WI38 (cell line): ENCODE measurements at regions not wholly inside any gene's neighbourhood (a gene's known extent, or its start where the extent isn't known, plus 50 kb on each side); places are given as distances from the start of the nearest gene placed in this dataset.

Experiments used
- H3K4me3 ChIP-seq: 2 replicates; pipeline ENCODE4 v1.5.1; 2011; ENCODE audit warnings: low read depth, mild to moderate bottlenecking, control low read depth, low read length
- CTCF ChIP-seq: IDR thresholded peaks from 2 replicates; pipeline ENCODE4 v1.5.1; 2012; ENCODE audit warnings: low read depth, mild to moderate bottlenecking, control low read depth, low read length

- no peak for TF ChIP-seq CTCF
- no peak overlapping the region for H3K4me3 ChIP-seq
These were observed 99.0 kb upstream of the SSTR1 start for GRCh38 chr14:38108681-38109080.

DNA sequence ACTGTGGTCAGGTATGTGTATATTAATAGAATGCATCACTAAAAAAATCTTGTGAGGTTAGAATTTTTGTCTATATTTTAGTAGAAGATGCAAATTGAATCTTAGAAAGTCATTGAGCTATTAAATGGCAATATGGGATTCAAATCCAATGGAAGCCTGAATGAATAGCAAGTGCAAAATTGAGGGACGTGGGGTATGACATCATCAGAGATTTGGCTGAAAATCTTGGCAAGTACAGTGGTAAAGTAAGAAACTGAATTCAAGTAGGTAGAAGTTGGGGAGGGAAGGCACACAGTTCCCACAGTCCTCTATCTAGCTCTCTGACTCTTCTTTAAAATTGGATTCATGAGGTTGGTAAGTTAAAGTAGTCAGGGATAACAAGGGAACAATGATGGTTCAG, 97.4 kb upstream of the SSTR1 start:
- no peak for TF ChIP-seq CTCF

DNA sequence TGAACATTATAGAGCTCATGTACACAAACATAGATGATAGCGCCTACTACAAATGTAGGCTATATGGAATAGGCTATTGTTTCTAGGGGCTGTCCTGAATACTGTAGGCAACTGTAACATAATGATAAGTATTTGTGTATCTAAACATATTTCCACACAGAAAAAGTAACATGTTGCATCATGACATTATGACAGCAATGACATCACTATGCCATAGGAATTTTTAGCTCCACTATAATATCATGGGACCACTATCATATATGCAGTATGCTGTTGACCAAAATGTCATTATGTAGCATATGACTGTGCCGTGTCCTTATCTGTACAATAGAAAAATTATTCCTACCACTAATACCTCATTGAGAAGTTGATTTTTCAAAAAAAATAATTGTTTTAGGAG, 96.7 kb upstream of the SSTR1 start:
- TF ChIP-seq CTCF, result no peak
- H3K4me3 ChIP-seq, result no peak overlapping the region

More for the DNA sequence above, 97.4 kb upstream of the SSTR1 start:
- H3K4me3 ChIP-seq, result no peak overlapping the region

DNA sequence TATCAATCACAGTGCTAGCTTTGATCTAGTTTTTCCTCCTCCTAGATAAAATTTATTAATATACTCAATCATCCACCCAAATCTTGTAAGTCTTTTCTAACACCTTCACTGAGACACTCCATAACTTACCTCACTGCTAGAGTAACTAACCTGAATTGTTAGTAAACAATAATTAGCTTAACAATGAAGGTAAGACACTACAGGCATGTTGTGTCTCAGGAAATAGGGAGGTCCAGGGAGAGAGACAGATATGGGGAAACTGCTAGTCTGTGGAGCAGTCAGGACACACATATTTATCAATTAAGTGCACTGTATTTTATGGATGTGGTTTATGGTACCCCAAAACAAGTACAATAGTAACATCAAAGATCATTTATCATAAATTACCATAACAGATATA, 94.2 kb upstream of the SSTR1 start:
- no peak for TF ChIP-seq CTCF

DNA sequence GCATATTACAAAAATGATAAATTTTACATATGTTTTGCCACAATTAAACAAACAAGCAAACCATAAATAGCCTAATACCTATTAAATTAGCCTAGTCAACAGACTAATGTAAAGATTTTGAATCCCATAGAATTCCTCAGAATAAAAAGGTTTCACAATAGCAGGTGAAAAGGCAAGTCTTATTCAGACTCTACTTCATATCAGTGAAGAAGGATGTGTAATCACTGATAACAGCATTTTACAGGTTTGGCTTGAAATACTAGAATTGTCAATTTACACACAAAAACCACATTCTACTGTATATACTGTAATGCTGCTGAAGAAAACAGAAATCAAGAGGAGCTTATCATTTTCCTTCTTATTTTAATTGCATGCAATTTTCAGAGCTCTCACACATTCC, 90.8 kb upstream of the SSTR1 start:
- TF ChIP-seq CTCF, result no peak
- H3K4me3 ChIP-seq, result no peak overlapping the region

More for the DNA sequence above, 94.2 kb upstream of the SSTR1 start:
- H3K4me3 ChIP-seq, result no peak overlapping the region

DNA sequence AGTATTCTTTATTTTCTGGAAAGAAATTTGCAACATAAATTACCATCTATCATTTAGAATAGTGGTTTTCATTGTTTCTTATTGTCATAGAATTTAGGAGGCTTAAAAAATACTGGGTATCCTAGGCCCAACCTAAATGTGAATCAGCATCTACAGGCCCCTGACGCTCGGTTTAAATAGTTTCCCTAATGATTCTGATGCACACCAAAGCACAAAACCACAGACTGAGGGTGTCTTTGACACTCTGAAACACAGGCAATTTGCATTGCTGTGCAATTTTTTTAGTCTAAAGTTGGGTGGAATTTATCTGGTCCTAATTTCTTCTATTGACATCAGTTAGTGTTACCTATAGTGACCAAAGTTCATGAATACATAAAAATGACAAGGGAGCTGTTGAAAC, 87.6 kb upstream of the SSTR1 start:
- no peak overlapping the region for H3K4me3 ChIP-seq
- TF ChIP-seq CTCF, result no peak

DNA sequence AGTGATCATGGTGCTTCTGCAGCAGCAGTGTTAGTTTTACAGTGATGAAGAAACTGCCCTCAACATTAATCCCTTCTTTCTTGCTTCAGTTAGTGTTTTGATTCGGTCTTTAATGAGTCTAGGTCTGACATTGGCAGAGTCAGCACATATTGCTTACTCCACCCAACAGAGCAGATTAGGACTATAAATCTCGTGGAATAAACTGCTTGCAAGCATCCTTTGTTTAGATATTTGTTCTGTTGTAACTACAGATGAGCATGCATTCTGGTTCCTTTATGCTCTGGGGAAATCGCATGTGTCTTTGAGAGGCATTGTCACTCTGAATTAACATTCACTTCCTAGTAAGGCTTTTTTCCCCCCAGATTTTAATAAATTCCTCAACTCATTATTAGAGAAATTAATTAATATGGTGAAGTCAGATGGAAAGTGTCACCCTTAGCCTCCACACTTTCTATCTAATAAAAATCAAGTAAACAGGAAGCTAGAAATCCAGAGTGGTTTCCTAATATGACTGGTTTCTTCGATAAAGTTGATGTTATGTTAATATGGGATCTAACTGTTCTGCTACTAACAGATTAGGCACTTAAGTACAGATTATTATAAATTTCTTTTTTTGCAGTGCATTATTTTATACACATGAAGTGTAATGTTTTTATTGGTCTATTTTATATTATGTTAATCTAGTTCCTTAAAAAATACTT, 86.2 kb upstream of the SSTR1 start:
- no peak for TF ChIP-seq CTCF
- no peak overlapping the region for H3K4me3 ChIP-seq
